ENCODE measurements at regions not wholly inside any gene's neighbourhood (a gene's known extent, or its start where the extent isn't known, plus 50 kb on each side); places are given as distances from the start of the nearest gene placed in this dataset.
"Not testable (repeated sequence)": the region's sequence is repeated elsewhere in the genome, so short reads cannot be mapped to it uniquely, and the experiment has no call there.

GRCh38 chr4:110848787-110849186, 225.9 kb upstream of the PITX2 start:
- DNase-seq (ENCODE audit: low read depth) = no peak

- no peak for DNase-seq (ENCODE audit: low read depth)
Measured at GRCh38 chr4:110849461-110849860, 226.6 kb upstream of the PITX2 start.

GRCh38 chr4:110850461-110851442, 227.9 kb upstream of the PITX2 start:
- DNase-seq (ENCODE audit: low read depth) = no peak

- DNase-seq (ENCODE audit: low read depth) = no peak
Measured at GRCh38 chr4:110851989-110852388, 229.1 kb upstream of the PITX2 start.

GRCh38 chr4:110852793-110853192, 229.9 kb upstream of the PITX2 start:
- DNase-seq (ENCODE audit: low read depth) = no peak

- DNase-seq (ENCODE audit: low read depth) = no peak
Measured at GRCh38 chr4:110853242-110853641, 230.4 kb upstream of the PITX2 start.

- no peak for DNase-seq (ENCODE audit: low read depth)
Measured at GRCh38 chr4:110854021-110854678, 231.3 kb upstream of the PITX2 start.

- no peak for DNase-seq (ENCODE audit: low read depth)
Measured at GRCh38 chr4:110860125-110860524, 237.2 kb upstream of the PITX2 start.

- no peak for DNase-seq (ENCODE audit: low read depth)
Measured at GRCh38 chr4:110860901-110861300, 238.0 kb upstream of the PITX2 start.

GRCh38 chr4:110865611-110866259, 242.9 kb upstream of the PITX2 start:
- DNase-seq (ENCODE audit: low read depth) = no peak

- no peak for DNase-seq (ENCODE audit: low read depth)
Measured at GRCh38 chr4:110867251-110867960, 244.5 kb upstream of the PITX2 start.

GRCh38 chr4:110867981-110868720, 245.3 kb upstream of the PITX2 start:
- DNase-seq (ENCODE audit: low read depth) = no peak

GRCh38 chr4:110869114-110869513, 246.2 kb upstream of the PITX2 start:
- DNase-seq (ENCODE audit: low read depth) = no peak

GRCh38 chr4:110869862-110870572, 247.1 kb upstream of the PITX2 start:
- no peak for DNase-seq (ENCODE audit: low read depth)

GRCh38 chr4:110876214-110876613, 253.3 kb upstream of the PITX2 start:
- DNase-seq (ENCODE audit: low read depth) = not testable (repeated sequence)

GRCh38 chr4:110876866-110877265, 254.0 kb upstream of the PITX2 start:
- no peak for DNase-seq (ENCODE audit: low read depth)

GRCh38 chr4:110877778-110878370, 255.0 kb upstream of the PITX2 start:
- DNase-seq (ENCODE audit: low read depth) = no peak

GRCh38 chr4:110878413-110878812, 255.5 kb upstream of the PITX2 start:
- DNase-seq (ENCODE audit: low read depth) = no peak

GRCh38 chr4:110878956-110879355, 256.1 kb upstream of the PITX2 start:
- DNase-seq (ENCODE audit: low read depth) = no peak

- DNase-seq (ENCODE audit: low read depth) = no peak
Measured at GRCh38 chr4:110886270-110886669, 263.4 kb upstream of the PITX2 start.

Measured in activated T-helper 9 cell treated with anti-CD3 and anti-CD28 coated beads, Interleukin-2, amount 50 U/mL, for 16 hours (primary cell).